Hematopoietic multipotent progenitor cell treated with erythropoietin and hydrocortisone succinate and interleukin-3 and kit ligand, for 8 days (in vitro differentiated cells): ENCODE measurements at regions not wholly inside any gene's neighbourhood (a gene's known extent, or its start where the extent isn't known, plus 50 kb on each side); places are given as distances from the start of the nearest gene placed in this dataset.

Experiments used
- DNase-seq: peaks from one replicate; pipeline ENCODE4 v3.0.0-alpha.2; 2015

DNA sequence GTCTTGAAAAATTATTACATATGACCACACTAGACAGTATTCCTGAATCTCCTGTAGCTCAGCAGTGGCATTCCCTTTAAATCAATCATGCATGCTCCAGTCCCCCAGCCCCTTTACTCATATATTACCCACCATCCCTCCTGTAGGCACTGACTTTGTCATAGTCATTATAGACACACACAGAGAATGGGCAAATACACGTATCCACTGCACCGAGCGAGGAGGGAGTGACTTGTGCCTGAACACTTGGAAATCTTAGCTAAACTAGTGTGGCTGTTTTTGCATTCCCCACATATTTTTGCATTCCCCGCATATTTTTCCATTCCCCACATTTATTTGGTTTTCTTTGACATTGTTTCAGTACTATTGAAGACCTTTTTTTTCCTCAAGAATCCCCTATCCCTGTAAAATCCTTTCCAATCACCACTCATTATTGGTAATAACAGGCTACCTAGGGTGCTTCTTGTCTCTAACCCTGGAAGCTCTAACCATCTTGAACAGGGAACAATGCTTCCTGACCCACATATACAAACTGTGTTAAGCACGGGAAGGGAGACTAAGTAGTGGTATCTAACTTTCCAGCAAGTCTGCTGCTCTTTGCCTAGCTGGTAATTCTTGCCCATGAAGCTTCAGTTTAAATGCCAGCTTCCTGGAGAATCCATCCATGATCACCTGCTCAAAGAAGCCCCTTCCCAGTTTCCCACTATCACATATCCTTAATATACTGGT lies 534.4 kb upstream of the CAMK1G start:
- DNase-seq, result no peak

DNA sequence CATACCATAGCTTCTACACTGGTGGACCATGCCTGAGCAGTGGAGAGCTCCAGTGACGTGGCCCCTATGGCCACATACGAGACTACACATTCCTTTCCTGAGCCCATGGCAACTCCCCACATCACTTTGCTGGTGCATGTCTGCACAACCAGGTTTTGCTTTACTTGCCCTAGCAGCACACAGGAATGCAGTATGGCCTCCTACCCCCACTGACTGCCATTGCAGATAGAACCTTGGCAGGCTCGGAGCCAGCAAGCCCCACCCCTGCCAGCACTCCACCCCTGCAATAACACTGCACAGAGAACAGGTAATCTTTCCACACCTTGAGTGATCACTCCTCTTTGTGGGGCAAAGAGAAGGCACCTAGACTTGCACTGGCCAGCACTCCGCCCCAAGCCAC lies 531.9 kb upstream of the CAMK1G start:
- DNase-seq, result no peak

DNA sequence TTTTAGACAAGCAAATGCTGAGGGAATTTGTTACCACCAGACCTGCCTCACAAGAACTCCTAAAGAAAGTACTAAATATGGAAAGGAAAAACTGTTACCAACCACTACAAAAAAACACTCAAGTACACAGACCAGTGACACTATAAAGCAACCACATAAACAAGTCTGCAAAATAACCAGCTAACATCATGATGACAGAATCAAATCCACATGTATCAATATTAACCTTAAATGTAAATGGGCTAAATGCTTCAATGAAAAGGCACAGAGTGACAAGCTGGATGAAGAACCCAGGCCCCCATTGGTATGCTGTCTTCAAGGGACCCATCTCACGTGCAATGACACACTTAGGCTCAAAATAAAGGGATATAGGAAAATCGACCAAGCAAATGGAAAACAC lies 529.9 kb upstream of the CAMK1G start:
- DNase-seq, result no peak

DNA sequence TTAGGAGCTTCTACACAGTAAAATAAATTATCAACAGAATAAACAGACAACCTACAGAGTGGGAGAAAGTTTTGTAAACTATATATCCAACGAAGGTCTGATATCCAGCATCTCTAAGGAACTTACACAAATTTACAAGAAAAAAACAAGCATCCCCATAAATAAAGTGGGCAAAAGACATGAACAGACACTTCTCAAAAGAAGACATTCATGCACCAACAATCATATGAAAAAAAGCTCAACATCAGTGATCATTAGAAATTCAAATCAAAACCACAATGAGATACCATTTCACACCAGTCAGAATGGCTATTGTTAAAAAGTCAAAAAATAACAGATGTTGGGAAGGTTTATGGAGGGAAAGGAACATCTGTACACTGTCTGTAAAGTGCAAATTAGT lies 526.4 kb upstream of the CAMK1G start:
- no peak for DNase-seq

DNA sequence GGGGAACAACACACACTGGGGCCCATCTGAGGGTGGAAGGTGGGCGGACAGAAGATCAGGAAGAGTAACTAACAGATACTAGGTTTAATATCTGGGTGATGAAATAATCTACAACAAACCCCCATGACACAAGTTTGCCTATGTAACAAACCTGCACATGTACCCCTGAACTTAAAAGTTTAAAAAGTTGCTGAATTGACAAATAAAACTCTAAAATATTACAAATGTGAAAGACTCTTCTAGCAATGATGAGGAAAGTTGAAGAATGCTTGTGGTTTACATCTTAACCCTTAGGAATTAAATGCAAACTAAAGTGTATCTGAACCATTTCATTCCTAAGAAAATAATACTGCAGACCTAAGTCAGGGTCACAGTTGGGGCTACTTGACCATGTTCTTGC lies 525.6 kb upstream of the CAMK1G start:
- DNase-seq, result no peak

DNA sequence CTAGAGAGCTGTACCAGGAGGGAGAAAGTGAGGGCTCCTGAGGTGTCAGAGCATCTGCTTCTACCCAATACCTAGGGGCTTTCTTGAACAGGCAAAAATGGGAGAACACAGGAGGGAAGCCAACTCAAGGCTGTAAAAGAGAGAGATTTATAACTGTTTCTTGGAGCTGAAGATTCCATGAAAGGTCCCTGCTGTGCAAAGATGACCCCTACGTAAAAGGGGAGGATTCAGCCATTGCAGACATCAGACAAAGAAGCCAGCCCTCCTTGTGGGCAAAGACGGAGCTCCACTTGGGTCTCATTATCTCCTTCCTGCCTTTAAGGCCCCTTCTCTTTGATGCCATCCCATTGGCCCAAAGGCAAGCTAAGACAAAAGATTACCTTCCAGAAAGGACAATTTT lies 524.1 kb upstream of the CAMK1G start:
- no peak for DNase-seq

DNA sequence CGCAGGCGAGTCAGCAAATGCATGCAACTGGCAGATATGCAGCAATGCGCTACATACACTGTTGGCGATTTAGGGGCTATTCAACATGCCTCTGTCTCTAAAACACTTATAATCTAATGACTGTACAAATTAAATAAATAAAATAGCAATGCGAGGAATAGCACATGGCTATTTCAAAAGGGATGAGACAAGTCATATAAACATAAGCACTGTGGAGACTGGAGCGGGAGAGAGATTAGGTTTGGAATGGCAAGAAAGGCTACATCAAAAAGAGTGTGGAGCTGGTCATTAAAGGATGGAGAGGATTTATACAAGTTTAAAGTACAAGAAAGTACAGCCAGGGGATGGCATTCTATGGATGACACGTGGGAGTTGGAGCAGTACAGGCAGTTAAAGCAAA lies 523.5 kb upstream of the CAMK1G start:
- no peak for DNase-seq

DNA sequence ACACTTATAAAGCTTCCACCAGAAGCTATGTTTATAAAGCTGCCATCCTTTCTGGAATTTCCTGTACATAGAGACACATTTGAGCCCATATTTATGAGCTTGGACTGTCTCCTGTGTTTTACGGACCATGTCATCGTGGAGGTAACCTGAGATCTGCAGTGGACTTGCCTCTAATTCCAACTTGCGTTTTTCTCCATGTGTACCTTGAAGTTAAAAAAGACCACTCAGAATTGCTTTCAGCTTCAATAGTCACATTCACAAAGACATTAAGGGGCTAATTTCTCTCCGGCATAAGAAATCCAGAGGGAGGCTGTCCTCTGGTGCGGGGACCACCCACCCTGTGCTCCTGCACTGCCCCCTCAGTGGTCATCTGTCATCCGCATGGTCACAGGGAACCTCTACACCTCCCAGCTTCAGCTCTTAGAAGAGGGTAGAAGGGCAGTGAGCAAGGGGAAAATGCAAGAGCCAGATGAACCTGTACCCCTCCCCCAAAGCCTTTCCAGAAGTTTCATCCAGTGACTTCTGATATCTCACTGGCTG lies 521.4 kb upstream of the CAMK1G start:
- no peak for DNase-seq

DNA sequence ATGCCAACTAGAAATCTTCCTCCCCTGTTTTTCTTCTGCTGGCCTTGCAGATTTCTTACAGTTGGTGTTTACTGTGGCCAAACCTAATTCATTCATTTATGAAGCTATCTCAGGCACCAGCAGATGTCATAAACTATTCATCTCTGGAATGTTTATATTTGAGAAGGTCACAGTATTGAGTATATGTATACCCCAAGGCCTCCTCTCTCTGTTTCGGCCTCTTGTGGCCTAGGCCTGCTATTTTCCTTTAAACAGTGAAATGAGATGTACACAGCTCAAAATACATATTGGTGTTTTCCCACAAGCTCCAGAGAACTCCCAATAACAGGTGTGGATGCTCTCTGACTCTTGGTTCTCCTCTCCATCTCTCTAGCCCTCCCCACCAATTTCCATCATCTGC lies 520.7 kb upstream of the CAMK1G start:
- no peak for DNase-seq

DNA sequence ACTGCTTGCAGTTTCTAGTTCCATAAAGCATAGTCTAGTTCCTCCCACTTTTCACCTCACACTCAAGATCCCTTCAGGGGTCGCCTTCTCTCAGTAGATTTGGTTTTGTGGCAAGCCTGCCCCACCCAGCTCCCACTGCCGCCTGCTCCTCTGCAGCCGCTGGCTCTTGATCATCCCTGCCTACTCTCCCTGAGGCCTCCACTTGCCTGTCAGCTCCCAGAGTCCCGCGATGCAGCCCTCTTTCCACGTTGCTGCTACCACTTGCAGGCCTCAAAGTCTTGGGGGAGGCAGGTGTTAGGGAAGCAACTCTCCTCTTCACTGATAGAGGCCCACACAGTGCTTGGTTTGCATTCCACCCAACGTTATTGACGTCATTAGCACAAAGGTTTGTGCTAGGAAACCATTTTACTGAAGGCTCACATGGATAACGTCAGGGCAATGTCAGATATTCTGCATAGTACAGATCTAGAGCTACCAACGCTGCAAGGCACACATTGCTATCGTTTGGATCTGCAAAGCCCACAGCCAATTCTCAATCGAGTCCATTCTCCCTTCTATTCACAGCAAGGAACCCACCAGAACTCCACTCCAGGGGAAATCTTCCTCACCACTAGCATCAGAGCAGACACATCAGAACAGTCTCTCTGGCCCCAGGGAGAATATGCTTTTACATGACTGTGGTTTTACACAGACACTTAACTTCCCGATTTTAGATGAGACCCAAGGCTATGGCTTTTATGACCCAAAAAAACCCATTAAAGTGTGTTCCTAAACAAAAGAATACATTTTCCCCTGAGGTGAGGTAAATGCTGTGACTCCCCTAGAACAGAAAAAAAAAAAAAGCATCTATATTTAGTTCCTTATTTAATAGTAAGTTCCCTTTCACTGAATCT lies 519.5 kb upstream of the CAMK1G start:
- DNase-seq, result no peak

DNA sequence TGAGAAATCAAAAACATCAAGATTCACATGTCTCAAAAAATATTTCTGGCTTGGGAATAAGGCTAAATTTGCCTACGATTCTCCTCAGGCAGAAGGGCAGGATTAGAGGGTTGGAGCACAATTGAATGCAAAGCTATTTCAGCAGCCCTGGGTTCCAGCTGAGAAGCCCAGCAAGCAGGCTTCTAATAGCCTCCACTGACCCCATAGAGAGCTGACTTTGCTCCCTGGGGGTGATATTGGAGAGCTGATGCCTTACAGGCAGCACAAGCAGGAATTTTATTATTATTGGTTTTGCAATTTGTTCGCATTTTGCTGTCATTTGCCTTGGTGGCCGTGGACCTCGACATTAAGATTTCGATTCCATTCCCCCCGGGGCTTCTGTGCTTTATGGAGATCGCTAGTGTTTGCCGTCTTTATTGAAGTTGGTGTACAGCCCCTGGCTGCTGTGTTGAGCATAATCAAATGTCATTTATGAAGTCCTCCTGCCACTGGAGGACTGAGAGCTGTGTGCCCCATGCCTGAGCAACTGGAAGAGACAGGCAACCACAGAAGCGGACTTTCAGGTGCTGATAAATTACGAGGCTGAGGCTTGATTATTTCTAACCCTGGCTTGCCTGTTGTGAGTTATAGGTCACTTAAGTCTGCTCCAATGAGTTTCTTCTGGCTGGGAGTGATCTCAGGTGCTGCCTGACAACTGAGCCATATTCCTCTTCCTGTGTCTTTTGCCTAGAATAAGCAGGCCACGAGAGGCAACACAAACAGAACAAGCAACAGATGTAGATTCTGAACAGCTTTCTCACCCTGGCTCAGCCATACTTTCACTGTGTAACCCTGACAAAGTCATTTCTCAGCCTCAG lies 518.4 kb upstream of the CAMK1G start:
- DNase-seq, result no peak

DNA sequence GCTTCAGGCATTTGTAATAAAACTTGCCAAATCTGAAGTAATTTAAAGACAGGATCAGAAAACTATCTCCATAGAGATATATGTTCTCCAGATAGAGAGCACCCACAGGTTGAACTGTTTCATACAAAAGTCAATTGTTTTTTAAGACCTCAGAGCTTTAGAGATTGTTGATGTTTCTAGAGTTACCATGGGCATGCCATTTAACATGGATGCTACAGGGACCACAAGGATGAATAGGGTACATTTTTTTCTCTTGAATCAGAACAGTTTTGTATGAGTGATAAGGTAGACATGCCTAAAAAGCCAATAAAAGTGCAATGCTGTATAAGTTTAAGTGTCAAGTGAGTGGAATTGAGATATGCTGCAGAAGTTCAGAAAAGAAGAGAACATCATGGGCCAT lies 511.0 kb upstream of the CAMK1G start:
- DNase-seq, result no peak

DNA sequence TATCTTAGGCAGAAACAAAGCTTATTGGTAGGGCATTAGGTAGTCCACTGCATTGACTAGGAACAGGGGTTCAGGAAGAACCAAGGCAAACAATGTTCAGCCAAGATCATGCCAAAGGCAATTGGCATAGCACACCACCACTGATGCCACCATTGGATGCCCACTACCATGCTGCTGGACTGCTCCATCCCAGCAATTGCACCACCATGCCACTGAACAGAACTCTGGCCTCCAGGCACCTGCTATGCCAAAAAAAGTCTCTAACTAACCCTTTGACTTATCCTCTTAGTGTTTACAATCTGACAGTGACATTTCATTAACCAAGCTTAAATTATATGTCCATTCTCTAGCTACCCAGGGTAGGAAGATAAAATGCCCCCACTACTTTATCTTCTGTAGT lies 509.6 kb upstream of the CAMK1G start:
- no peak for DNase-seq

DNA sequence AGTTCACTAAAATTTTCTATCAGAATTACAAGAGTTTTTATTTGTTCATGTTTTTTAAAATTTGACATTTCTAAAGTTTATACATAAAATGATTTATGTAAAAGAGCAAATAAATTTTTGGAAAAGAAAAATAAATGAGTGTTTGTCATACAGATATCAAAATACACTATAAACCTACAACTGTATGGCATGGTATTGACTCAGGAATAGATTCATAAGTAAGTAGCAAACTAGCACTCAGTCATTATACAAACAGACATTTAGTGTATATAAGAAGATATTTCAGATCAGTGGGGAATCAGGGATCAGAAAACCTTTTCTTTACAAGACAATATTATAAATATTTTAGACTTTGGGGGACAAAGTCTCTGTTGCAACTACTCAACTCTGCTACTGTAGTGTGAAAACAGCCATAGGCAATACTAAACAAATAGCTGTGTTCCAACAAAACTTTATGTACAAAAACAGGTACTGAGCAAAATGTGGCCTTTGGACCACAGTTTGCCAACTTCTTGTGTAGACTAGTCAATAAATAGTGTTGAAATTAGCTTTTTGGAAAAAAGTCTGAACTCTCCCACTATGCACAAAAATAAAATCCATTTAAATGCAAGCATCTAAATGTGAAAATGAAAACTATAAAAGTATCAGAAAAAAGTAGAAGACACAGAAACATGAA lies 508.8 kb upstream of the CAMK1G start:
- no peak for DNase-seq

DNA sequence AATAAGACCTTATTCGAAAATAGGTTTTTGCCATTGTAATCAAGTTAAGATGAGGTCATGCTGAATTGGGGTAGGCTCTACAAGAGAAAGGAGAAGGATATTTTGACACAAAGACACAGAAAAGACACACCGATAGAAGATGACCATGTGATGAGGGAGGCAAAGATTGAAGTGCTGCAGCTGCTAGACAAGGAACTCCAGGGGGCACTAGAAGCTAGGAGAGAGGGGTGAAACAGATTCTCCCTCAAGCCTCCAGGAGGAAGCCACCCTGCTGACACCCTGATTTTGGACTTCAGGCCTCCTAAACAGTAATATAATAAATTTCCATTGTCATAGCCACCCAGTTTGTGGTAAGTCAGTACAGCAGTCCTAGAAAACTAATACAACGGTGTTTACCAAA lies 506.8 kb upstream of the CAMK1G start:
- peak; percentile 1 for DNase-seq

DNA sequence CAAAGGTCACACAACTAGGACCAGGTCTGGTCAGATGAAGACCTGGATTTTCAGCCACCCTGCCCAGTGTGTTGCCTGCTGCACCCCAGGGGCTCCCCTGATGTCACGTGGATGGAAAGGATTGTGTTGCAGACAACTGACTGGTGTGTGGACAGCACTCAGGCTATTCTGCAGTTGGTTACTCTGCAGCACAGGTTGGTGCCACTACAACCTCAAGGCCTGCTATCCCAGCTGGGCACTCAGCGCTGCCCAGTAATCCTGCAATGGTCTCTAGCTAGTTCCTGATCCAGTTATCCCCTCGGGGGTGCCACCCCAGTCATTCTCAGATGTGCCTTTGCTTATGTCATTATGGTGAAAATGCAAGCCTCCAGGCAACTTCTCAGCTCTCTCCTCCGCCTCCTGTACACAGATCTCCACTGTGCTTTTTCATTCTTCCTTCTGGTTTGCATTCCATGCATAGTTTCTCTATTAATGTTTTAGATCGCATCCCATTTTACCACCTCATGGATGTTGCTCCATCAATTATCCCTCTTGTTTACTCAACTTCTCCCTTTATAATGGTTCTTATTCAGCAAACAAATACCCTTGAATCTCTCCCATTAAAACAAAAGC lies 503.2 kb upstream of the CAMK1G start:
- DNase-seq, result no peak

DNA sequence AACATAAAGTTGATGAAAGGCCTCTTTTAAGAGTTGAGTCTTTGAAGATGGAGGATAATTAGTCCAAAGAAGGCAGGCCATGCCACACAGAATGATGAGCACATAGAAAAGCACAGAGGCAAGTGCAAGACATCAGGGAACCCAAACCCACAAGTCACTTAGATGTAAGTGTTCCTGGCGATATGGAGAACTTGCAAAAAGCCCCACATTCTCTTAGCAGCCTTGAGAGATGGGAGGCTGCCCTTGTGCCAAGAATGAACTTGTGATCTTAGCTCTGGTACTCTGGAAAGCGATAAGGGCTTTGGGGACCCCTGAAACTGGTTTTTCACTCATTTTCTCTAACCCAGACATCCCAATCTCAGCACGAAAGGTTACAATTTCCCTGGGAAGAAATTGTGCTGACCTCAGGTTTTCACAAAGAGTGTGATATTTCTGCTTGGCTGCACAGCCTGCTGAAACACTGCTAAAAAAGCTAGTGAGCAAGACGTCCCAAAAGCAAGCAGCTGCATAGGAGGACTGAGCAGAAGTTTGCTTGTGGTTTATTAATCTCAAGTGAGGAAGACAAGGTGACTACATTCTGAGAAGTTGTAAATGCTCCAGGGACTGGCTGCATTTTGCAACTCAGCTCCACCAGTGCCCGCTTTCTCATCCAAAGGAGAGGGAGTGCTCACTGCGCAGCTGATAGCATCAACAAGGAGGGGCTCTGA lies 496.9 kb upstream of the CAMK1G start:
- DNase-seq, result no peak

DNA sequence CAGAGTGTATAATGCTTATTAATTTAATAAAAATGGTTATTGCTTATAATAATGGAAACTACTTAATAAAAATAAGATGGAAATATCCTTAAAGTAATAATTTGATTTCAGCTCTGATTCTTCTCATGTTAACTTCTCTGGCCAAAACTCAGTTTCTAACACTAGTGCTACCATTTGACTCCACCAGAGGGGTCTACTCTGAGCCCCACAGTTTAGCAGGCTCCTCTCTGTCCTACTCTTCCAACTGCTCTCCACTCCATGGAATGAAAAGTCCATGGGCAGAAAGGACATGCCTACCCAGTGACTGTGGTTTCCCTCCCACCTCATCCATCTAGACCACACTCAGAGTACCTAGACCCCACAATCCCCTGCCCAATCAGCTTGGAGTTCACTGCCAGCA lies 489.1 kb upstream of the CAMK1G start:
- no peak for DNase-seq

DNA sequence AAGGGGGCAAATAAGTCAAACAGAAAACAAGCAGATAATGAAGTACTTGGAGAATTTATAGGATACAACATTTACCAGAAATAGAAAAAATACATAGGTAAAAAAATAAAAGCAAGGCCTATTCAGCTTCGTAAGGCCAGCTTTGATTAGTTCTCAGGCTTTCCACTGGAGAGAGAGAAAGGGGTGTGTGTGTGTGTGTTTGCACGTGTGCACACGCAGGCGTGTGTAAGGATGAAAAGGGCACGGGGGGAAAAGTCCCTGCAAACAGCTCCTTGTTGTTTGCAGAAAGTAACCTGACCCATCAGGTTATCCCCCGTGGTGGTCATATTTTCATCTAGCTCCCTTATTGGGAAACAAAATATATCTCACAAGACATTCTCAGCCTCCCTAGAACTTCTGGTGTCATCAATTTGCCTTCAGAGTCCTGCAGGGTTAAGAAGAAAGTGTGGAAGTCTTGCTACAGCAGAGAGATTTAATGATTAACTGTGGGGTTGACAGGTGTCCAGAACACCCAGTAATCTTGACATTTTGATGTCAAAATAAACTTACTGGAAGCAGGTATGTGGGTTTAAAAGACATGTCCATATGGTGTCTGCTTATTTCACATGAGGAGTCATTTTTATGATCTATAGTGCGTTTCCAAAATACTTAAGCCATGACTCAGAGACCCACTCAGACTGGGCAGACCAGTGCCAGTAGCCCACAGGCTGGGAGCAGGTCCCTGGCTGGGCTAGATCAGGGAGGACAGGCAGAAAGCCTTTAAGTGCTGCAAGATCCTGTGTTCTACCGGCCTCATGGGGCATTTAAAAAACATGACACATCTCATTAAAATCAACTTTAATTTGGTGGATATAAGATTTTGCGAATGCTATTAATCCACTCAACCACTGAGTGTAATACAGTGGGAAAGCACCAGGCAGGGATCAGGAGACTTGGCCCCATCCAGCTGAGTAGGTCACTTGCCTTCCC lies 487.6 kb upstream of the CAMK1G start:
- DNase-seq, result no peak

DNA sequence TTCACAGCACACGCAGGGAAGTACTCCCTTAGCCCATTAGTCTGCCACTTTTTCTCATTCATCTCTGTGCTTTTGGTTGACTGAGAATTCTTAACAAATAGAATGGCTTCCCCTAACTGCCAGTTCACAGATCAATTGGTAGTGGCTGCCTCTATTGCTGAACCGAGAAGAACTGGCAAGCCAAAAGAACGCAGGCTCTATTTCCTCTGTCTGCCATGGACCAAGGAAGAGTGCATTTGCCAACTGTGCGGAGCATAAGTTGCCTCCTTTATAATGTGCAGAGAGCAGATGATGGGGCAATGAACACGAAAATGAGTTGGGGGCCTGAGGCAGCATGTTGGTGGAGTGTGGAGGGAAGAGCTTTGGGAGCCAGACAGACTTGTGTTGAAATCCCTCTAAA lies 483.1 kb upstream of the CAMK1G start:
- no peak for DNase-seq
